HepG2 (cell line): ENCODE measurements at regions not wholly inside any gene's neighbourhood (a gene's known extent, or its start where the extent isn't known, plus 50 kb on each side); places are given as distances from the start of the nearest gene placed in this dataset.

ENCODE experiments used
- ATAC-seq: fragments of 200-7000 bp; cut with Tn5 transposase; 3 replicates; pipeline ENCODE4 v1.9.1; 2020; ENCODE audit warnings: mild to moderate bottlenecking, moderate library complexity
- BruUV-seq: library from RNA; stranded (reverse); fragments of 400-500 nt; replicated peaks from 2 replicates; lab custom pipeline; 2021; lab: Mats Ljungman, UMichigan
- CTCF ChIA-PET: fragments of 300-600 bp; formaldehyde crosslinking; extraction: SDS; loops from one replicate; lab custom pipeline; 2021; ENCODE audit warnings: low total read pairs, inconsistent platforms, low intra/inter-chr PET ratio; lab: Yijun Ruan, JAX
- POLR2A ChIA-PET: fragments of 350-600 bp; sonication (Branson Sonifier 250); formaldehyde crosslinking; loops from one replicate; lab custom pipeline; 2020; ENCODE audit warnings: antibody characterized with exemption, inconsistent platforms; lab: Yijun Ruan, JAX
- DNase-seq: peaks from one replicate; pipeline ENCODE4 v3.0.0-alpha.2; 2015; ENCODE audit warnings: low spot score
- FAIRE-seq: peaks from 3 replicates; lab custom pipeline; 2011; peaks lifted over from hg19 to GRCh38; lab: Jason Lieb, UNC
- H2AFZ ChIP-seq: one replicate; pipeline ENCODE4 v1.6.1; 2011; ENCODE audit warnings: low read length, inconsistent platforms
- H3K27ac ChIP-seq: fragments of 300-600 bp; 3 replicates; pipeline ENCODE4 v1.8.0; 2011; ENCODE audit warnings: mixed run types, mild to moderate bottlenecking, mixed read lengths, low read length, inconsistent platforms; ENCODE audit not compliant: insufficient read depth; ENCODE audit errors: extremely low read length
- H3K27me3 ChIP-seq, 2 experiments: fragments of 200-600 bp in 1 of 2; 2 replicates in 1 of 2; 3 replicates in 1 of 2; pipeline versions ENCODE4 v1.6.0 to v1.8.0; 2011; ENCODE audit warnings: low read length in 2 of 2, mild to moderate bottlenecking in 2 of 2, moderate library complexity in 2 of 2, inconsistent platforms in 1 of 2; ENCODE audit not compliant: insufficient read depth in 2 of 2, control insufficient read depth in 1 of 2
- H3K36me3 ChIP-seq, 2 experiments: fragments of 200-600 bp in 1 of 2; replicated peaks in 1 of 2; 2 replicates in 1 of 2; 3 replicates in 1 of 2; pipeline versions ENCODE4 v1.5.1 to v1.8.0; 2011; ENCODE audit warnings: low read length in 2 of 2, inconsistent platforms in 1 of 2; ENCODE audit not compliant: insufficient read depth in 2 of 2, control insufficient read depth in 1 of 2
- H3K4me1 ChIP-seq: 2 replicates; pipeline ENCODE4 v1.5.1; 2012; ENCODE audit warnings: low read length, inconsistent platforms; ENCODE audit not compliant: insufficient read depth
- H3K4me2 ChIP-seq: 2 replicates; pipeline ENCODE4 v1.6.0; 2011; ENCODE audit warnings: low read depth, low read length, inconsistent platforms
- H3K4me3 ChIP-seq, 3 experiments: fragments of 200-600 bp in 1 of 3; sonication (generic), shearing (Covaris generic) in 1 of 3; replicated peaks in 1 of 3; 2 replicates each; pipeline ENCODE4 v1.5.1; 2011 to 2016; ENCODE audit warnings: low read length in 3 of 3, inconsistent platforms in 2 of 3, low read depth in 2 of 3, mild to moderate bottlenecking in 2 of 3, control low read depth in 1 of 3, mixed read lengths in 1 of 3; ENCODE audit not compliant: insufficient read depth in 1 of 3
- H3K79me2 ChIP-seq: one replicate; pipeline ENCODE4 v1.6.1; 2011; ENCODE audit warnings: low read length, inconsistent platforms; ENCODE audit not compliant: insufficient read depth
- H3K9ac ChIP-seq: 2 replicates; pipeline ENCODE4 v1.6.0; 2011; ENCODE audit warnings: mild to moderate bottlenecking, low read depth, low read length, inconsistent platforms; ENCODE audit not compliant: insufficient read depth
- H3K9me3 ChIP-seq: 2 replicates; pipeline ENCODE4 v1.5.1; 2012; ENCODE audit warnings: mild to moderate bottlenecking, low read length
- H4K20me1 ChIP-seq: 2 replicates; pipeline ENCODE4 v1.6.0; 2011; ENCODE audit warnings: inconsistent platforms, mild to moderate bottlenecking, low read length, moderate library complexity; ENCODE audit not compliant: insufficient read depth
- ATF5 ChIP-seq: sonication (generic); formaldehyde crosslinking; IDR thresholded peaks from 2 replicates; pipeline ENCODE4 v1.4.0; 2020; ENCODE audit warnings: mild to moderate bottlenecking, low read depth, missing genetic modification reagents
- CAMTA2 ChIP-seq: sonication (generic); formaldehyde crosslinking; IDR thresholded peaks from 2 replicates; pipeline ENCODE4 v1.4.0; 2020; ENCODE audit warnings: mild to moderate bottlenecking, missing genetic modification reagents, borderline replicate concordance
- CHCHD3 ChIP-seq: sonication (generic); formaldehyde crosslinking; IDR thresholded peaks from 2 replicates; pipeline ENCODE4 v1.8.0; 2022; ENCODE audit warnings: mild to moderate bottlenecking, missing genetic modification reagents, moderate library complexity
- ISX ChIP-seq: sonication (generic); formaldehyde crosslinking; conservative IDR thresholded peaks from 2 replicates; pipeline ENCODE4 v1.5.0; 2020; ENCODE audit warnings: missing genetic modification reagents
- LCORL ChIP-seq, 2 experiments: fragments of 450-650 bp in 1 of 2; sonication (generic) in 1 of 2; formaldehyde crosslinking in 1 of 2; IDR thresholded peaks; 2 replicates each; pipeline versions ENCODE4 v1.5.0 to v1.6.1; 2017 to 2020; ENCODE audit warnings: antibody characterized with exemption in 1 of 2, missing genetic modification reagents in 1 of 2
- ZBTB25 ChIP-seq: IDR thresholded peaks from 2 replicates; pipeline ENCODE4 v1.6.1; 2018; ENCODE audit warnings: missing genetic modification reagents
- ZNF121 ChIP-seq: sonication (generic); formaldehyde crosslinking; IDR thresholded peaks from 2 replicates; pipeline ENCODE4 v1.5.0; 2020; ENCODE audit warnings: mild to moderate bottlenecking, missing genetic modification reagents
- ZNF138 ChIP-seq: sonication (generic); formaldehyde crosslinking; IDR thresholded peaks from 2 replicates; pipeline ENCODE4 v1.5.0; 2020; ENCODE audit warnings: mild to moderate bottlenecking, low read depth, missing genetic modification reagents
- WGBS: methylation state at CpG from one replicate; pipeline ENCODE4 v1.1.6; 2017; ENCODE audit warnings: low lambda C conversion rate; 5-methylcytosine and 5-hydroxymethylcytosine counted together
- in situ Hi-C: cut with HindIII; loops from 2 replicates; pipeline ENCODE4 v1.10.0; 2017; ENCODE audit warnings: low pct_unique_long_range_greater_than_20kb; ENCODE audit not compliant: extremely low pct_ligation_motif_present
- intact Hi-C: fragments of 100-400 bp; cut with micrococcal nuclease; formaldehyde crosslinking; loops from one replicate; pipeline ENCODE4 v1.10.0; 2022; ENCODE audit not compliant: unreplicated experiment
- TF ChIP-seq, protein P1 (sequence below): sonication (generic); formaldehyde crosslinking; IDR thresholded peaks from 2 replicates; pipeline ENCODE4 v1.4.0; 2020; ENCODE audit warnings: mild to moderate bottlenecking, missing genetic modification reagents
- TF ChIP-seq, protein P2 (sequence below), 2 experiments: IDR thresholded peaks; 2 replicates each; pipeline ENCODE4 v1.6.1; 2011 to 2012; ENCODE audit warnings: low read length in 2 of 2, borderline replicate concordance in 1 of 2, low read depth in 1 of 2, mild to moderate bottlenecking in 1 of 2, moderate library complexity in 1 of 2
- TF ChIP-seq, protein P3 (sequence below): IDR thresholded peaks from 2 replicates; pipeline ENCODE4 v1.6.1; 2012; ENCODE audit warnings: low read depth, low read length, improper control_type of control experiment

- CTCF ChIA-PET = no interaction called here
- peak; percentile 46 for ATAC-seq
- no TSS peak for BruUV-seq
These were observed 54.1 kb upstream of the RASSF3 start for GRCh38 chr12:64556231-64556630.

GRCh38 chr12:64558754-64559153 lies 51.5 kb upstream of the RASSF3 start:
- intact Hi-C loops (no loop called here), in situ Hi-C loops (no loop called here)
- H3K4me1 ChIP-seq = peaks cover 12% of the 10 kb centered on the region
- CTCF ChIA-PET = no interaction called here
- no TSS peak for BruUV-seq
- H3K9me3 ChIP-seq = no peaks in the 10 kb centered on the region
- POLR2A ChIA-PET = no interaction called here
- H3K9ac ChIP-seq = no peak overlapping the region
- no peak overlapping the region for H3K4me3 ChIP-seq
- no peak overlapping the region for H2AFZ ChIP-seq
- H3K27ac ChIP-seq = no peak overlapping the region
- ATAC-seq = no peak
- H3K36me3 ChIP-seq = no peaks in the 10 kb centered on the region
- H3K4me2 ChIP-seq = no peak overlapping the region
- DNase-seq = no peak
- no peaks in the 10 kb centered on the region for H3K79me2 ChIP-seq
- peaks cover 0 to 1% of the 10 kb centered on the region in 2 experiments; a peak in 1 of 5 replicates for H3K27me3 ChIP-seq
- no peaks in the 10 kb centered on the region for H4K20me1 ChIP-seq
- FAIRE-seq = no peak
- WGBS = 40% methylated on average over 7 of the region's 7 CpGs
- TF ChIP-seq ATF5 (CRISPR knock-in tag) (no peak), CHCHD3 (CRISPR knock-in tag) (no peak), ISX (CRISPR knock-in tag) (no peak), CAMTA2 (no peak), ZNF138 (CRISPR knock-in tag) (no peak), ZBTB25 (no peak)
- TF ChIP-seq, protein P1, sequence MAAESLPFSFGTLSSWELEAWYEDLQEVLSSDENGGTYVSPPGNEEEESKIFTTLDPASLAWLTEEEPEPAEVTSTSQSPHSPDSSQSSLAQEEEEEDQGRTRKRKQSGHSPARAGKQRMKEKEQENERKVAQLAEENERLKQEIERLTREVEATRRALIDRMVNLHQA (CRISPR knock-in tag) = no peak
- TF ChIP-seq, protein P2, sequence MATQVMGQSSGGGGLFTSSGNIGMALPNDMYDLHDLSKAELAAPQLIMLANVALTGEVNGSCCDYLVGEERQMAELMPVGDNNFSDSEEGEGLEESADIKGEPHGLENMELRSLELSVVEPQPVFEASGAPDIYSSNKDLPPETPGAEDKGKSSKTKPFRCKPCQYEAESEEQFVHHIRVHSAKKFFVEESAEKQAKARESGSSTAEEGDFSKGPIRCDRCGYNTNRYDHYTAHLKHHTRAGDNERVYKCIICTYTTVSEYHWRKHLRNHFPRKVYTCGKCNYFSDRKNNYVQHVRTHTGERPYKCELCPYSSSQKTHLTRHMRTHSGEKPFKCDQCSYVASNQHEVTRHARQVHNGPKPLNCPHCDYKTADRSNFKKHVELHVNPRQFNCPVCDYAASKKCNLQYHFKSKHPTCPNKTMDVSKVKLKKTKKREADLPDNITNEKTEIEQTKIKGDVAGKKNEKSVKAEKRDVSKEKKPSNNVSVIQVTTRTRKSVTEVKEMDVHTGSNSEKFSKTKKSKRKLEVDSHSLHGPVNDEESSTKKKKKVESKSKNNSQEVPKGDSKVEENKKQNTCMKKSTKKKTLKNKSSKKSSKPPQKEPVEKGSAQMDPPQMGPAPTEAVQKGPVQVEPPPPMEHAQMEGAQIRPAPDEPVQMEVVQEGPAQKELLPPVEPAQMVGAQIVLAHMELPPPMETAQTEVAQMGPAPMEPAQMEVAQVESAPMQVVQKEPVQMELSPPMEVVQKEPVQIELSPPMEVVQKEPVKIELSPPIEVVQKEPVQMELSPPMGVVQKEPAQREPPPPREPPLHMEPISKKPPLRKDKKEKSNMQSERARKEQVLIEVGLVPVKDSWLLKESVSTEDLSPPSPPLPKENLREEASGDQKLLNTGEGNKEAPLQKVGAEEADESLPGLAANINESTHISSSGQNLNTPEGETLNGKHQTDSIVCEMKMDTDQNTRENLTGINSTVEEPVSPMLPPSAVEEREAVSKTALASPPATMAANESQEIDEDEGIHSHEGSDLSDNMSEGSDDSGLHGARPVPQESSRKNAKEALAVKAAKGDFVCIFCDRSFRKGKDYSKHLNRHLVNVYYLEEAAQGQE (IDR thresholded peaks at IDR 0.05; ENCODE audit: borderline replicate concordance in 1 of 2, low read depth in 1 of 2, low read length in 2 of 2) = no peak
- TF ChIP-seq, protein P3, sequence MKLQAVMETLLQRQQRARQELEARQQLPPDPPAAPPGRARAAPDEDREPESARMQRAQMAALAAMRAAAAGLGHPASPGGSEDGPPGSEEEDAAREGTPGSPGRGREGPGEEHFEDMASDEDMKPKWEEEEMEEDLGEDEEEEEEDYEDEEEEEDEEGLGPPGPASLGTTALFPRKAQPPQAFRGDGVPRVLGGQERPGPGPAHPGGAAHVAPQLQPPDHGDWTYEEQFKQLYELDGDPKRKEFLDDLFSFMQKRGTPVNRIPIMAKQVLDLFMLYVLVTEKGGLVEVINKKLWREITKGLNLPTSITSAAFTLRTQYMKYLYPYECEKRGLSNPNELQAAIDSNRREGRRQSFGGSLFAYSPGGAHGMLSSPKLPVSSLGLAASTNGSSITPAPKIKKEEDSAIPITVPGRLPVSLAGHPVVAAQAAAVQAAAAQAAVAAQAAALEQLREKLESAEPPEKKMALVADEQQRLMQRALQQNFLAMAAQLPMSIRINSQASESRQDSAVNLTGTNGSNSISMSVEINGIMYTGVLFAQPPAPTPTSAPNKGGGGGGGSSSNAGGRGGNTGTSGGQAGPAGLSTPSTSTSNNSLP = no peak

More at GRCh38 chr12:64556231-64556630, 54.1 kb upstream of the RASSF3 start:
- FAIRE-seq (no peak), DNase-seq (no peak)
- Histone ChIP-seq H3K27ac (no peak overlapping the region), H3K36me3 (no peaks in the 10 kb centered on the region), H2AFZ (no peak overlapping the region), H3K79me2 (no peaks in the 10 kb centered on the region), H4K20me1 (no peaks in the 10 kb centered on the region), H3K9me3 (no peaks in the 10 kb centered on the region), H3K27me3 (peaks cover 0 to 1% of the 10 kb centered on the region in 2 experiments; a peak in 1 of 5 replicates), H3K4me3 (no peak overlapping the region), H3K4me2 (no peak overlapping the region), H3K9ac (no peak overlapping the region), H3K4me1 (peaks cover 22% of the 10 kb centered on the region)
- in situ Hi-C loops (no loop called here), intact Hi-C loops (no loop called here)
- WGBS = 0% methylated on average over 1 of the region's 4 CpGs
- POLR2A ChIA-PET = no interaction called here
- TF ChIP-seq LCORL (IDR thresholded peaks at IDR 0.05) (no peak), LCORL (CRISPR knock-in tag; IDR thresholded peaks at IDR 0.05) (no peak), ZNF121 (CRISPR knock-in tag) (peak; percentile 66)
